ENCODE measurements at regions not wholly inside any gene's neighbourhood (a gene's known extent, or its start where the extent isn't known, plus 50 kb on each side); places are given as distances from the start of the nearest gene placed in this dataset.

GRCh38 chr6:113405326-113406047, 451.7 kb upstream of the MARCKS start:
- no peak for DNase-seq (ENCODE audit: low read depth)
- H3K4me3 ChIP-seq (ENCODE audit: low read depth, low read length), result no peak overlapping the region
- no peak for TF ChIP-seq CTCF (IDR thresholded peaks at IDR 0.05; ENCODE audit: control insufficient read depth, extremely low read depth, insufficient read depth)

GRCh38 chr6:113406048-113406695, 451.0 kb upstream of the MARCKS start:
- no peak for DNase-seq (ENCODE audit: low read depth)
- TF ChIP-seq CTCF (IDR thresholded peaks at IDR 0.05; ENCODE audit: control insufficient read depth, extremely low read depth, insufficient read depth), result no peak
- H3K4me3 ChIP-seq (ENCODE audit: low read depth, low read length), result no peak overlapping the region

- no peak for TF ChIP-seq CTCF (IDR thresholded peaks at IDR 0.05; ENCODE audit: control insufficient read depth, extremely low read depth, insufficient read depth)
- no peak overlapping the region for H3K4me3 ChIP-seq (ENCODE audit: low read depth, low read length)
- DNase-seq (ENCODE audit: low read depth), result no peak
Measured at GRCh38 chr6:113411011-113411410, 446.1 kb upstream of the MARCKS start.

- no peak for DNase-seq (ENCODE audit: low read depth)
- TF ChIP-seq CTCF (IDR thresholded peaks at IDR 0.05; ENCODE audit: control insufficient read depth, extremely low read depth, insufficient read depth), result no peak
Measured at GRCh38 chr6:113412589-113413357, 444.4 kb upstream of the MARCKS start.

GRCh38 chr6:113414511-113414910, 442.6 kb upstream of the MARCKS start:
- no peak overlapping the region for H3K4me3 ChIP-seq (ENCODE audit: low read depth, low read length)
- DNase-seq (ENCODE audit: low read depth), result no peak
- peak; percentile 54 for TF ChIP-seq CTCF (IDR thresholded peaks at IDR 0.05; ENCODE audit: control insufficient read depth, extremely low read depth, insufficient read depth)

More at GRCh38 chr6:113412589-113413357, 444.4 kb upstream of the MARCKS start:
- H3K4me3 ChIP-seq (ENCODE audit: low read depth, low read length), result no peak overlapping the region

GRCh38 chr6:113416170-113416569, 441.0 kb upstream of the MARCKS start:
- H3K4me3 ChIP-seq (ENCODE audit: low read depth, low read length), result no peak overlapping the region
- DNase-seq (ENCODE audit: low read depth), result no peak
- no peak for TF ChIP-seq CTCF (IDR thresholded peaks at IDR 0.05; ENCODE audit: control insufficient read depth, extremely low read depth, insufficient read depth)
